ENCODE measurements at regions not wholly inside any gene's neighbourhood (a gene's known extent, or its start where the extent isn't known, plus 50 kb on each side); places are given as distances from the start of the nearest gene placed in this dataset.
"Not testable (repeated sequence)": the region's sequence is repeated elsewhere in the genome, so short reads cannot be mapped to it uniquely, and the experiment has no call there.

- no peaks in the 10 kb centered on the region for H3K27me3 Mint-ChIP-seq
- H3K9me3 Mint-ChIP-seq = peaks cover 17% of the 10 kb centered on the region
- H3K36me3 Mint-ChIP-seq = no peaks in the 10 kb centered on the region
- no peak overlapping the region for H3K4me3 Mint-ChIP-seq
- no peaks in the 10 kb centered on the region for H3K4me1 Mint-ChIP-seq
- no peak overlapping the region for H3K27ac Mint-ChIP-seq
Measured at GRCh38 chr4:126750723-126751122, 882.0 kb upstream of the INTU start.

DNA sequence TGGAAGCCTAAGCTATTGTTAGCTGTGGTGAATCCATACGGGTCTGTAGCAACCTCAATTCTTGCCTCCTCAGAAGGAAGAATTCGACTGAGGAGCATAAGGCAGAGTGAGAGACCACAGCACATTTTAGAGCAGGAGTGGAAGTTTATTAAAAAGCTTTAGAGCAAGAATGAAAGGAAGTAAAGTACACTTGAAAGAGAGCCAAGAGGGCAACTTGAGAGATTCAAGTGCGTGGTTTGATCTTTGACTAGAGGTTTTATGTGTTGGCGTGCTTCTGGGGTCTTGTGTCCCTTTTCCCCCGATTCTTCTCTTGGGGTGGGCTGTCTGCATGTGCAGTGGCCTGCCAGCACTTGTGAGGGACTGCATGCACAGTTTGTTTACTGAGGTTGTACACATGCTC lies 880.6 kb upstream of the INTU start:
- Mint-ChIP-seq H3K36me3 (no peaks in the 10 kb centered on the region), H3K4me1 (no peaks in the 10 kb centered on the region), H3K4me3 (no peak overlapping the region), H3K27me3 (no peaks in the 10 kb centered on the region), H3K27ac (no peak overlapping the region), H3K9me3 (peaks cover 11% of the 10 kb centered on the region)

DNA sequence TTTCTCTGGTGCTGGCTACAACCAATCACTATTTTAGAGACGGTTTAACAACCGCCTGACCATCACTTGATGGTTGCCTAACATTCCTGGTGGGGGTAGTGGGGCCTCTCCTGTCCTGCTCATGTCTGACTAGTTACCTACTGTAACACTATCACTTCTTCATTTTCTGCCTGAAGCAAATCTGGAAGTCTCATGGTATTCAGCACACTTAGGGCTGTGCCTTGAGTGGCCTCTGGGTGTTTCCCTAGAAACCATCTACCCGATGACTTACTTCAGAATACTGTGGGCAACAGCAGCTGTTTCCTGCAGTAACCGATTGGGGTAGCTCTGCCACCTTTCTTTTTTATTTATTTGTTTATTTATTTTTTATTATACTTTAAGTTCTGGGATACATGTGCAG lies 880.1 kb upstream of the INTU start:
- H3K27ac Mint-ChIP-seq = no peak overlapping the region
- H3K4me3 Mint-ChIP-seq = no peak overlapping the region
- no peaks in the 10 kb centered on the region for H3K4me1 Mint-ChIP-seq
- H3K9me3 Mint-ChIP-seq = peaks cover 11% of the 10 kb centered on the region
- no peaks in the 10 kb centered on the region for H3K36me3 Mint-ChIP-seq
- H3K27me3 Mint-ChIP-seq = no peaks in the 10 kb centered on the region

DNA sequence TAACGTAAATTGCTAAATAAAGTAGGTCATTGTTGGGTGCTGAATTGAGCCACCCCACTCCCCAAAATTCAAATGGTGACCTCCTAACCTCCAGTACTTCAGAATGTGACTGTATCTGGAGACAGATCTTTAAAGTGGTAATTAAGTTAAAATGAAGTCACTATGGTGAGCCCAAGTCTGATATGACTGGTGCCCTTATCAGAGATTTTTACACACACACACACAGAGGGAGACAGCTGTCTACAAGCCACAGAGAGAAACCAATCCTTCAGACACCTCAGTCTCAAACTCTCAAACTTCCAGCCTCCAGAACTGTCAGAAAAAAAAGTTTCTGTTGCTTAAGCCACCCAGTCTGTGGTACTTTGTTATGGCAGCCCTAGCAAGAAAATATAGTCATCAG lies 879.2 kb upstream of the INTU start:
- Mint-ChIP-seq H3K36me3 (no peaks in the 10 kb centered on the region), H3K4me3 (no peak overlapping the region), H3K27me3 (no peaks in the 10 kb centered on the region), H3K4me1 (no peaks in the 10 kb centered on the region), H3K9me3 (peaks cover 11% of the 10 kb centered on the region), H3K27ac (no peak overlapping the region)

DNA sequence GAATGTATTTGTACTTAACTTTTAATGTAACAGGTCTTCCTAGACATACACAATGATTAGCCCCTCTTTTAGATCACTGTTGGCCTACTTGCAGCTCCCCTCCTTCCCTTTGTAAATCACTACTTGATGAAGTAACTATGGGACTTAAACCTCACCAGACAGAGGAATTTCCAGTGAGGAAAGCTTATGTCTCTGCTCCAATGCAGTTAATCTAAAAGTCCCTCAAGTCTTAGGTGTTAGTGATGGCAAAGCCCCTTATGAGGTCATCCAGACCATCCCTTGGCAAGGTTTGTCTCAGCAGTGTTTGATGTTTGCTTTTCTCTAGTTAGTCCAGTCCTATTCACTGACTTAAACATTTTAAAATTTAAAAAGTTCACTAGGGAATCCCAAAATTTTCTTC lies 877.3 kb upstream of the INTU start:
- Mint-ChIP-seq H3K4me3 (no peak overlapping the region), H3K36me3 (no peaks in the 10 kb centered on the region), H3K27me3 (no peaks in the 10 kb centered on the region), H3K4me1 (no peaks in the 10 kb centered on the region), H3K9me3 (peaks cover 11% of the 10 kb centered on the region), H3K27ac (no peak overlapping the region)

DNA sequence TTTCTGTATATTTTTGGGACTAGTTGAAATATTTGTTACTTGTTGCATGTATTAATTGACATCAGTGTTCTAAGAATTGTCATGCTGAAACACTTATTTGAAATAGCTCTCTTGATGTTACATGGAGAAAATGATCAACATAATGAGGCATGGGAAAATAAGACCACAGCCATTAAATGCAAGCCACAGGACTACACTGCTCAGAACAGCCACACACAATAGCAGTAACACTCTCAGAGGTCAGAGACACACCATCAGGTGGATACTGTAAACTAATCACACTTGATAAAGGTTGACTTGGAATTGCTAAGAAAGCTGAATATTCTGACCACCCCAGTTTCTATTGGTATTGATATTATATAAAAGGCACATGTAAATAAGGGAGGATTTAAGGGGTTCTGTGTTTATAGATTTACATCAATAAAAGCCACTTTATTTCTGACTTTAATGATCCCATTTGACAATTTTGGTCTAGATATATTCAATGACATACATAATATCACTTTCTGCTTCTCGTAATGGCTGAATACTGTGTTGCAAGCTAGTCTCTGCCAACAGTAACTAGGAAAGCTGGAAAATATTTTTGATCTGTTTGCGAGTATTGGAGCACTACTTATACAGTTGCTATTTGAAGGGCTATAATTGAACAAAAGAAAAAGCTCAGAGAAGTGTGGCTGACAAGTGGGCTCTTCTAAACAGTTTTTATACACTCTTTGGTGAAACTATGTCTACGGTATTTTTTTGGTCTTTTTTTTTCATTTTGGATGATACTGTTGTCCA lies 876.5 kb upstream of the INTU start:
- no peaks in the 10 kb centered on the region for H3K36me3 Mint-ChIP-seq

DNA sequence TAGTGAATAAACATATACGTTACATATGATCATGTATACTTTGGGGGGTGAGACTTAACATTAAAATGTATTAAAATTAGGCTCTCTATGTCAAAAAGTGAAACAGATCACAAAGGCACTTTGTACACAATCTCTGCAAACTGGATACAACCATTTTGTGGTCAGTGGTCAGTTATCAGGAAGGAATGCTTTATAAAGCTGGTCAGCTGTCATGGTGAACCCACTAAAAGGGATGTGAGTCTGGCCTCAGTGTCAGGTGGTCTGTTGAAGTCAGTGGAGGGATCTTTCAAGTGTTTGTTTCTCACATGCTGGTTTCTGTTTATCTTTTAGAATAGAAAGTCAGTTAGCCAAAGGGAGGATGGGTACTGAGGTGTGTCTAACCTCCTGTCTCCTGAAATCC lies 875.5 kb upstream of the INTU start:
- Mint-ChIP-seq H3K4me3 (no peak overlapping the region), H3K36me3 (no peaks in the 10 kb centered on the region), H3K27ac (no peak overlapping the region), H3K4me1 (no peaks in the 10 kb centered on the region), H3K27me3 (no peaks in the 10 kb centered on the region), H3K9me3 (peaks cover 6% of the 10 kb centered on the region)

More for the DNA sequence above, 876.5 kb upstream of the INTU start:
- peaks cover 11% of the 10 kb centered on the region for H3K9me3 Mint-ChIP-seq
- H3K27ac Mint-ChIP-seq = no peak overlapping the region
- no peaks in the 10 kb centered on the region for H3K27me3 Mint-ChIP-seq
- H3K4me3 Mint-ChIP-seq = no peak overlapping the region
- no peaks in the 10 kb centered on the region for H3K4me1 Mint-ChIP-seq

GRCh38 chr4:126758493-126758892 lies 874.3 kb upstream of the INTU start:
- no peak overlapping the region for H3K4me3 Mint-ChIP-seq
- no peak overlapping the region for H3K27ac Mint-ChIP-seq
- H3K4me1 Mint-ChIP-seq = no peaks in the 10 kb centered on the region
- no peaks in the 10 kb centered on the region for H3K27me3 Mint-ChIP-seq
- peaks cover 4% of the 10 kb centered on the region for H3K9me3 Mint-ChIP-seq
- H3K36me3 Mint-ChIP-seq = no peaks in the 10 kb centered on the region

DNA sequence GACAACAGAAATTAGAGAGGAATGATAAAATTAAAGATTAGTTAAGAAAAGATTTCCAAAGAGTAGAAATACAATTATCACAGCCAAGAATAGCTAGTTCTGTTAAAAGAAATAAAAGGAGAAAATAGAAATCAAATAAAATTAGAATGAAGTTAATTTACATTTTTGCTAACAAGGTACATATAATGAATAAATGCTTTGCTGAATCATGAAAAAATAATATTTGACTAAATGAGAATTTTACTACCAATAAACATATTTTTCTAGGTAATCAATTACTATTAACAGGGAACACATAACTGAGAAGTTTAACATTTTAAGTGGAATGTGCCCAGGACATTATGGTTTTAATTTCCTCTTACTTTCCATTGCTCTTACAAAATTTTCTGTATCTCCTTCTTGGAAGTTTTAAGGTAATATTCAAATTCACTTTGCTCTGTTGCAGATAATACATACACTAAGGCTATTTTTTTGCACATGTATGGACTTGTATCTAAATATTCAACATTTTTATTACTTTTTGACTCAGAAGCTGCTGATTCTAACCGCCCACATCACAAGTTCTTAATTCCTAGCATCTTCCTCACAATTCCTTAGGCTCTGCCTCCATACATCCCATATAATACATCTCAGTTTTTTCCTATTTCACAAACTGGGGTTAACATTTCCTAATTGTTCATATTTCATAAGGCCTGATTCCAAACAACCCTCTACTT lies 870.7 kb upstream of the INTU start:
- Mint-ChIP-seq H3K27me3 (no peaks in the 10 kb centered on the region), H3K27ac (no peak overlapping the region), H3K36me3 (no peaks in the 10 kb centered on the region), H3K4me1 (no peaks in the 10 kb centered on the region), H3K9me3 (peaks cover 5% of the 10 kb centered on the region), H3K4me3 (no peak overlapping the region)

- H3K4me1 Mint-ChIP-seq = no peaks in the 10 kb centered on the region
- no peak overlapping the region for H3K27ac Mint-ChIP-seq
- no peaks in the 10 kb centered on the region for H3K27me3 Mint-ChIP-seq
- H3K4me3 Mint-ChIP-seq = no peak overlapping the region
- H3K36me3 Mint-ChIP-seq = no peaks in the 10 kb centered on the region
- H3K9me3 Mint-ChIP-seq = peaks cover 5% of the 10 kb centered on the region
Measured at GRCh38 chr4:126762663-126763247, 870.0 kb upstream of the INTU start.

GRCh38 chr4:126766241-126766640 lies 866.5 kb upstream of the INTU start:
- no peak overlapping the region for H3K4me3 Mint-ChIP-seq
- H3K27ac Mint-ChIP-seq = no peak overlapping the region
- no peaks in the 10 kb centered on the region for H3K27me3 Mint-ChIP-seq
- no peaks in the 10 kb centered on the region for H3K36me3 Mint-ChIP-seq
- H3K9me3 Mint-ChIP-seq = peaks cover 5% of the 10 kb centered on the region
- no peaks in the 10 kb centered on the region for H3K4me1 Mint-ChIP-seq

- no peaks in the 10 kb centered on the region for H3K27me3 Mint-ChIP-seq
- no peak overlapping the region for H3K4me3 Mint-ChIP-seq
- no peaks in the 10 kb centered on the region for H3K36me3 Mint-ChIP-seq
- no peak overlapping the region for H3K27ac Mint-ChIP-seq
- peaks cover 5% of the 10 kb centered on the region for H3K9me3 Mint-ChIP-seq
- no peaks in the 10 kb centered on the region for H3K4me1 Mint-ChIP-seq
Measured at GRCh38 chr4:126768338-126768737, 864.4 kb upstream of the INTU start.

GRCh38 chr4:126770811-126771553 lies 861.8 kb upstream of the INTU start:
- H3K9me3 Mint-ChIP-seq, H3K27me3 Mint-ChIP-seq, H3K4me1 Mint-ChIP-seq, H3K36me3 Mint-ChIP-seq, H3K4me3 Mint-ChIP-seq, H3K27ac Mint-ChIP-seq: not testable (repeated sequence)

GRCh38 chr4:126771618-126772017 lies 861.1 kb upstream of the INTU start:
- H3K27me3 Mint-ChIP-seq, H3K4me1 Mint-ChIP-seq, H3K36me3 Mint-ChIP-seq, H3K27ac Mint-ChIP-seq, H3K4me3 Mint-ChIP-seq, H3K9me3 Mint-ChIP-seq: not testable (repeated sequence)

DNA sequence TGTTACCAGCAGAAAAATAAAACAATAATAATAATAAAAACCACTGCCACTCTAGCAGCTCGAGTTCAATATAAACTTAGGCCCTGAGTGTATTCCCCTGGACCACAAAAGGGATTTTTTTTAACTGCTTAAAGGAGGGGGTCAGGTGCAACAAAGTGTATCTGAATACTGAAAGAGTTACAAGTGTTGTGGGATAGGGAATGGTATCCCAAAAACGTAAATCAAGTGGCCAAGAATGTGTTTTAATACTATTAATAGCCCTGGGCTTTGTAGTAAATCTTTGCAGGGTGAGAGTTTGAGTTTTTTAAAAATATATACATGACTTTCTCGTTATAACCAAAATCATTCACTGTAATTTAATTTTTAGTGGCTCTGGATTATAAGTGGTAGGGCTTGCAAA lies 860.1 kb upstream of the INTU start:
- no peaks in the 10 kb centered on the region for H3K36me3 Mint-ChIP-seq

More for the DNA sequence above, 860.1 kb upstream of the INTU start:
- no peaks in the 10 kb centered on the region for H3K27me3 Mint-ChIP-seq
- H3K4me1 Mint-ChIP-seq = no peaks in the 10 kb centered on the region
- H3K27ac Mint-ChIP-seq = no peak overlapping the region
- no peaks in the 10 kb centered on the region for H3K9me3 Mint-ChIP-seq
- no peak overlapping the region for H3K4me3 Mint-ChIP-seq

Measured in activated naive CD4-positive, alpha-beta T cell treated with anti-CD3 and anti-CD28 coated beads, Interleukin-2, amount 50 U/mL, for 24 hours (primary cell).